Lung (tissue), 11 donors: ENCODE measurements at regions not wholly inside any gene's neighbourhood (a gene's known extent, or its start where the extent isn't known, plus 50 kb on each side); places are given as distances from the start of the nearest gene placed in this dataset.

ENCODE experiments used
- ATAC-seq: fragments of 200-7000 bp; cut with Tn5 transposase; one replicate; pipeline ENCODE4 v1.9.1; 2020; ENCODE audit warnings: moderate number of reproducible peaks; ENCODE audit not compliant: insufficient read depth, low FRiP score
- DNase-seq, 3 donors: peaks; one replicate each; pipeline ENCODE4 v3.0.0-alpha.2; 2013 to 2017
- H3K27ac ChIP-seq, 2 donors: one replicate each; pipeline ENCODE4 v1.5.1; 2013; ENCODE audit warnings: mild to moderate bottlenecking in 2 of 2, moderate library complexity in 2 of 2, control low read depth in 1 of 2, inconsistent platforms in 1 of 2, low read depth in 1 of 2, low read length in 1 of 2
- H3K27me3 ChIP-seq, 3 donors: one replicate each; pipeline ENCODE4 v1.5.1; 2013; ENCODE audit warnings: low read length in 2 of 3; ENCODE audit not compliant: control insufficient read depth in 3 of 3, insufficient read depth in 3 of 3
- H3K36me3 ChIP-seq, 4 donors: one replicate each; pipeline ENCODE4 v1.5.1; 2013; ENCODE audit warnings: low read length in 4 of 4, mild to moderate bottlenecking in 1 of 4, moderate library complexity in 1 of 4; ENCODE audit not compliant: control insufficient read depth in 4 of 4, insufficient read depth in 4 of 4
- H3K4me1 ChIP-seq, 5 donors: one replicate each; pipeline ENCODE4 v1.5.1; 2013; ENCODE audit warnings: low read length in 5 of 5, mild to moderate bottlenecking in 2 of 5, moderate library complexity in 1 of 5; ENCODE audit not compliant: control insufficient read depth in 5 of 5, insufficient read depth in 5 of 5
- H3K4me3 ChIP-seq: one replicate; pipeline ENCODE4 v1.5.1; 2013; ENCODE audit warnings: mild to moderate bottlenecking, control low read depth, moderate library complexity
- H3K9ac ChIP-seq, 2 donors: one replicate each; pipeline ENCODE4 v1.5.1; 2013; ENCODE audit warnings: low read length in 2 of 2, control low read depth in 1 of 2; ENCODE audit not compliant: insufficient read depth in 1 of 2
- H3K9me3 ChIP-seq, 4 donors: one replicate each; pipeline ENCODE4 v1.5.1; 2013; ENCODE audit warnings: low read length in 3 of 4, mild to moderate bottlenecking in 1 of 4, moderate library complexity in 1 of 4; ENCODE audit not compliant: control insufficient read depth in 4 of 4, insufficient read depth in 3 of 4
- CTCF ChIP-seq: IDR thresholded peaks from 2 replicates; pipeline ENCODE4 v1.5.1; 2012; ENCODE audit warnings: mild to moderate bottlenecking; ENCODE audit errors: control extremely low read depth, extremely low read depth
- WGBS, 2 donors: extraction: QIAGEN DNeasy Blood & Tissue Kit; methylation state at CpG; one replicate each; pipeline ENCODE4 v1.1.7; 2013; 5-methylcytosine and 5-hydroxymethylcytosine counted together
- donor health status: control.
- donor health status: control.
- donor health status: Bipolar disorder and iron deficiency.
- donor health status: healthy.
- donor health status: DM: yes; HTN: yes; CAD: no.

DNA sequence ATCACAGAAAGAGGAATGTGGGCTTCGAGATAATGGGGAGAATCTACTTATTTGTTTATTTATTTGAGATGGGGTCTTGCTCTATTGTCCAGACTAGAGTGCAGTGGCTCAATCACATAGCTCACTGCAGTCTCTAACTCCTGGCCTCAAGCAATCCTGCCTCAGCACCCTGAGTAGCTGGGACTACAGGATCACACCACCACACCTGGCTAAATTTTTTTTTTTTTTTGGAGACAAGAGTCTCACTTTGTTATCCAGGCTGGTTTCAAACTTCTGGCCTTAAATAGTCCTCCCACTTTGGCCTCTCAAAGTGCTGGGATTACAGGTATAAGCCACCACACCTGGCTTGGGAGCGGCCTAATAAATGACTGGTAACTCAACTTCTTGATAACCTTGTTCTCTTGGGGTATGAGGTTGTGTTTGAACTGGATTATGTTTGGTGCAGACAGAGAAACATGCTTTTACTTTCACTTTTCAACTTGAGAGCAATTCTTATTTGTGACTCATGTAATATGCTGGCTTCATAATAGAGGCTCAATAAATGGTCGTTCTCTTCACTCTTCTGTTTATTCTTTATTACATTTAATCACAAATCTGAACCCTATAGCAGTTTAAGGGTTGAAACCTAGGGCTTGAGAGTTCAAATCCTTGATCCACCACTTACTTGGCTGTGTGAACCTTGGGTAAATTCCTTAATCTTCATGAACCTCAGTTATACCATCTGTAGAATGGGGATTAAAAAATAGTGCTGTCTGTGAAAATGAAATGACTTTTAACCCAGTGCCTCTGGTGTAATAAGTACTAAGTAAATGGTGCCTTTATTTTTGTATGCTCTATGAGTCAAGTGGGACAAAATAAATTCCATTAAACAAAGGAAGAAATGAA lies 129.1 kb upstream of the HS3ST2 start:
- DNase-seq = no peak
- TF ChIP-seq CTCF = no peak
- Histone ChIP-seq H3K36me3 (no peaks in the 10 kb centered on the region), H3K4me1 (no peaks in the 10 kb centered on the region), H3K9ac (no peak overlapping the region), H3K4me3 (no peak overlapping the region), H3K9me3 (peaks cover 0 to 8% (median 3%) of the 10 kb centered on the region in 4 donors), H3K27me3 (no peaks in the 10 kb centered on the region), H3K27ac (no peak overlapping the region)
- 77 to 89% methylated on average over 3 of the region's 3 CpGs for WGBS, 2 donors
- peak; percentile 12 for ATAC-seq

GRCh38 chr16:22685459-22685830 lies 128.5 kb upstream of the HS3ST2 start:
- ATAC-seq (peak; percentile 64), DNase-seq (no peak)
- H3K36me3 ChIP-seq = no peaks in the 10 kb centered on the region
- H3K9me3 ChIP-seq = peaks cover 0 to 8% (median 3%) of the 10 kb centered on the region in 4 donors
- no peak overlapping the region for H3K4me3 ChIP-seq
- no peak for TF ChIP-seq CTCF
- H3K4me1 ChIP-seq = no peaks in the 10 kb centered on the region
- WGBS, 2 donors = 73 to 85% methylated on average over 3 of the region's 3 CpGs
- no peak overlapping the region for H3K9ac ChIP-seq
- peak overlapping the region in 1 of 2 donors; percentile 35 for H3K27ac ChIP-seq
- H3K27me3 ChIP-seq = no peaks in the 10 kb centered on the region

DNA sequence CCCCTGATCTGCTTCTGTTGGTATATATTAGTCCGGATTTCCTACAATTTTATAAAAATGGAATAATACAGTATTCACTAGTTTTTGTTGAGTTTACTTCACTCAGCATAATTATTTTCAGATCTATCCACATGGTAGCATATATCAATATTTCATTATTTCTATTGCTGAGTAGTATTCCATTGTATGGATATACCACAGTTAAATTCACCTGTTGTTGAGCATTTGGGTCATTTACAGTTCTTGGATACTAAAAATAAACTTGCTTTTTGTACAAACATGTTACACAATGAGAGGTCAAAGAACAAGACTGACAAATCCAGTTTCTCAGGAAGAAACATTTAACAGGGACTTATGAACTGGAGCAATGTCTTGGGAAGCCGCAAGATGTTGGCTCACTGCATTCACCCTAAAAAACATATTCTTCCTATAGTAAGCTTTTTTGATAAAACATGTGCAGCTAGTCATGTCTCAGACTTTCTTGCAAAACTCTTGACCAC lies 126.9 kb upstream of the HS3ST2 start:
- Histone ChIP-seq H3K27me3 (no peaks in the 10 kb centered on the region), H3K36me3 (no peaks in the 10 kb centered on the region), H3K9me3 (peaks cover 0 to 8% (median 3%) of the 10 kb centered on the region in 4 donors), H3K4me1 (no peaks in the 10 kb centered on the region), H3K27ac (no peak overlapping the region), H3K9ac (no peak overlapping the region), H3K4me3 (no peak overlapping the region)
- ATAC-seq = no peak
- WGBS, 2 donors = 48% methylated on average over 2 of the region's 2 CpGs
- DNase-seq = no peak
- no peak for TF ChIP-seq CTCF
